HG03354 (cell line): ENCODE measurements at regions not wholly inside any gene's neighbourhood (a gene's known extent, or its start where the extent isn't known, plus 50 kb on each side); places are given as distances from the start of the nearest gene placed in this dataset.

Experiments used
- ATAC-seq: cut with Tn5 transposase; IDR thresholded peaks from one replicate; pipeline ENCODE4 v1.9.1; 2021; ENCODE audit warnings: mild to moderate bottlenecking; ENCODE audit not compliant: unreplicated experiment, poor library complexity, severe bottlenecking

DNA sequence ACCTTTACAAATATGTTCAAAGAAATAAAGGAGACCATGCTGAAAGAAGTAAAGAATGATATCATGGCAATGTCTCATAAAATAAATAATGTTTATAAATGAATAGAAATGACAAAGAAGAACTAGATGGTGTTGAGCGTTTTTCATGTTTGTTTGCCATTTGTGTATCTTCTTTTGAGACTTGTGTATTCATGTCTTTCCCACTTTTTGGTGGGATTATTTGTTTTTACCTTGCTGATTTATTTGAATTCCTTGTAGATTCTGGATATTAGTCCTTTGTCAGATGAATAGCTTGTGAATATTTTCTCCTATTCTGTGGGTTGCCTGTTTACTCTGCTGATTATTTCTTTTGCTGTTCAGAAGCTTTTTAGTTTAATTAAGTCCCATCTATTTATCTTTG lies 732.4 kb downstream of the FAT4 start:
- ATAC-seq = no peak

DNA sequence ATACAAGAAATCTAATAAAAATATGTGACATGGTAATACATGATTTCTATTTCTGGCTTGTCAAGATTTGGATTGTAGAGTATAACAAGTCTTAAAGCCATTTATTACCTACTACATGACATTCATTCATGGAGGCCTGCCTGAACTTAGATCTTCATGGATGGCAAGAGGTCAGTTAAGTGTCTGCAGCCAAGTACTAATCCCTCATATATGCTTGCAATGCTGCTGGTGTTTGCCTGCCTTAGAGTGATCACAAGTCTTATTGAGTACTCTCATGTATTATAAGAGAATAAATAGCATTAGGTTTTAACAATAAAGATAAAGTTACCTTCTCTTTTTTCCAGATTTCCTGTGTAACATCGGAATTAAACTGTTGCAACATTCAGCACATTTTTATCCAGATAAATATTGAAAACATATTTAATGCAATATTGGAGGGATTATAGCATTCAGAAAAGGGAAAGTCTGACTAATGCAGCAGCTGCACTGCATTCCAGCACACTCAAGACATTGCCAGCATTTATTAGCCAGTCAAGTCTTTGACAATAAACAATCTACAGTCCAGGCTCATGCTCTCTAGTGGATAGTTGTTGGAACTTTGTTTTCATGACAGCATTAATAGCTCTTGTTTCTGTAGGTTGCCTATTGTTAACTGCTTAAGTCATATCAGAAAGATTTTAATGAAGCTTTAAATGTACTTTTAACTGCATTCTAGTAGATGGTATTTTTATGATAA lies 737.1 kb downstream of the FAT4 start:
- no peak for ATAC-seq

DNA sequence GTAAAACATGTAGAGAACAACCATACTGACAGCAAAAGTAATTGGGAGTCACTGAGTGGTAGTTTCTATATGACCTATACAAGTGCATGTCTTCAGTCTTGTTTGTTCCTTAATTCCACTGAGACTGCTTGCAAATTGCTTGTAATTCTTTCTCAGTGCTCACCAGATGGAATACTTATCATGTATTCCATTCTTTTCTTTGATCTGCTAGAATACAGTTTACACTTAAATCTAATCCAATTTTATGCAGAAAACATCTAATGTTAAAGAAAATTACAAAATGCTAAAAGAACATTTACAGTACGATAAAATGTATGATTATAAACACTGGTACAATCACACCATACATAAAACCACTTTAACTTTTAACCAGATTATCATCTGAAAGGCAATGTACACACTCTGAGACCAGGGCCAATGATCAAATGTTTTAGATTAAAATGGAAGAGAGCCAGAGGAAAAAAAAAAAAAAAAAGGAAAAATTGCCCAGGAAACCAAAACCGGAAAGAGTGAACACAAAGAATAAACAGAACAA lies 741.4 kb downstream of the FAT4 start:
- ATAC-seq = no peak

DNA sequence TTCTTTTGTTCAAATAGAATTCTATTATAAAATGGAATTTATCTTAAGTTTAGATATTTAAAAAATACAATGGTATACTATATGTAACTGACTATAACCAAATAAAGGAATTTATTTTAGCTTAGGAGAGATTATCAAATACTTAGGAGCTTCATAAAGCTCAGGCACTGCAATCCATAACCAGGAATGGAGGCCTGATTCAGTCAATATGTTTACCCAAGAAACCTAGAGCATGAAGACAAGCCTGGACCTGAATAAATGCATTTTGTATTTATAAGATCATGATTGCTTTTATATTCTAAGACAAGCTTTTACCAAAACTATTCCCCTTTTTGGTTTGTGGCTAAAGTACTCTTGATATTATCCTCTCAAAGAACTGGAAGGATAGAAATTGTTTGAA lies 742.6 kb downstream of the FAT4 start:
- ATAC-seq = no peak

DNA sequence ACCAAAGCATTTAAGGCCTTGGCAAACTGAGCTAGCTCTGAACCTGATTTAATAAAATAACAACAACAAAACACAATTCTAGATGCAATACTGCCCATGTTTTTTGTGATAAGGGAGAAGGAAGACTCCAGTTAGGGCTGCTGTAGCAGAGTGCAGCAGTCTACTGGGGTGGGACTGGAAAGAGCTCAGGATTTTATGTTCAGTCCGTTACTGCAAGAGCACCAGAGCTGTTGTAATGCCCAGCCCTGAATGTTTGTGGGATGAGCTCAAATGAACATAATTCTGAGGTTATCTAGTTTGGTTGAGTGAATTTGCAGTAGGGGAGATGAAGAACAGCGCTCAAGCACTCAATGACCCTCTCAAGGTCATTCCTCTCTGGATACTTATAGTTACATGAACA lies 743.8 kb downstream of the FAT4 start:
- ATAC-seq = no peak

DNA sequence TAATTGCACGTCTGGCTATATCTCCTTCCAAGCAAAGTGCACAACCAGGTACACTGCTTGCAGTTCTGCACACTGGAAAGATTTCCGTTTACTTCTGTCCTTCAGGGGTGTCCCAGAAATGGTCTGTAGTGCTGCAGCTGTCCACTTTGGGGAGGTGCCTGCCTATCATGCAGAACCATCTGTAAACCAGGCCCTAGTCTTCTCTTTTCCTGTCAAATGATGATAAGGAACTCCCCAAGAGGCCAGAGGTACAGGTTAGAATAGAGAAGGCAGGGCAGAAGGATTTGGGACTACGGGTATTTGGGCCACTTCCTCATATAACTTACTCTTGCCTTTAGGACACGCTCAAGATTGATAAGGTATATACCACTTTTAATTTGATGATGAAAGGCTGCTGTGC lies 746.9 kb downstream of the FAT4 start:
- no peak for ATAC-seq

DNA sequence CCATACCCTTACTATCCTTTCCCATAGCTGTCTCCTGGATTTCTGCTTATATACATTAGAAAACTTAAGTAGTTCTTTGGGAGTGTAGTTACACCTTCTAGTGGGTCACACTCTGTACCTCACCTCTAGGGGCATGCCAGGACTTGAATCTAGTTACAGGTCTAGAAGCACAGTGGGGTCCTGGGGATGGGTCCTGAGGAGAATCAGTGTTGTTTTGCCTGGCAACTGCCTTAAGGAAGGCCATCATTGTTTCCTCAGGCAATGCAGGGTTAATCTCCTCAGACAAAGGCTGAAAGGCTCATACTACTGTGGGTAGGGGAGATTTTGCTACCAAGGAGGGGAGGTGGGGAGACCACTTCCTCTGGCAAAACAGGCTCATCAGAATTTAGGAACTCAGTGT lies 750.3 kb downstream of the FAT4 start:
- ATAC-seq = no peak

DNA sequence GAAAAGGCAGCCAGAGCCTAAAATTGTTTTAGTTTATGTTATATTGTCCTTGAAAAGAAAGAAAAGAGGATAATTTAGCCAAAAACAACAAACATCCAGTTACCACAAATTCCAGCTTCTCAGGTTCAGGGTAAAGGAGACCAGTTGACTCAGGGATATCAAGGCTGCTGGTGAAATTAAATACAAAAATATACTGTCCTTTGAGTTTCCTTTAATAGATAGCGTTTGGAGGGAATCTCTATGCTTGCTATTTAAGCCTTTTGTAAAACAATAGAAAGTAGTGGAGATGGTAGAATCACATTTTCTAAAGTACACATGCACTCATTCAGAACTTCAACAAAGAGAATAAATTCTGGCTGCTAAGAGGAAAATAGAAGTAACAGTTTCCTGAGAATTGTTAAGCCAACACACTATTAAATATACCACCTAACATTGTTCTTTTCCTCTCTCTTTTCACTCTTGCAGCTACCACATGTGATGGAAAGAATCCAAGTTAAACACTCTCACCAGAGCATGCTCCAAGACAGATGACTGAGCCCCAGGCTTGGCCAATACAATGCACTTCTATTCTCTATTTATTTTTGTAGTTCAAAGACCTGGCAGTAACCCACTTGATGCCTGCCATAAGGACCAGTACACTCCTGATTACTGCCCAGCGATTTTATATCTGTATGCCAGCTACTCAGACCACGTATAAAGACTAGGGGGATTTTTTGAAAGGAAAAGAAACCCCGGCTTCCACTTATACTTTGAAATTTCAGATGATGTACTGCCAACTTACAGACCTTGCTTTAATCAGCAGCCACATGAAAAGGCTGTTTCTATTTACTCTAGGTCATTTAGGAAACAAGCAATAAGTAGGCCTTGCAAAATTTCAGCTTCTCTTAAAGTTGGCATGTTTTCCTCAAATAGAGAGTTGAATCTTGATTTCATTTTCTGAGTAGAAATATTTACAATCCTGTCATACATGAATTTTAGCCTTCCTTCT lies 756.9 kb downstream of the FAT4 start:
- no peak for ATAC-seq

DNA sequence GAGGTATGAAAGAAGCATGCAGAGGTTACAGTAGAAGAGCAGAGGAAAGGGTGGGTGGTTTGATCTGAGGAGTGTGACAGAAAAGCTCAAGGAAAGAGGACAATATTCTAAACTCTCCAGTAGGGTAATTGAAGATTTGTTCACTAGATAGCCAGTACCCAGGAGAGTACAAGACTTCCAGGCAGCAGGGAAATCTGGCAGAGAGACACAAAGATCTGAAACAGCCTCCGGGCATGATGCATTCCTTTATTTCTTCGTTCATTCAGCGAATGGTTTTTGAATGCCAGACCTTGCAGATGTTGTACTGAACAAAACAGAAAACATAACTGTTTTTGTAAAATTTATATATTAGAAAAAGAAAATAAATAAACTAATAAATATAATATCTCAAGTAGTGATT lies 766.6 kb downstream of the FAT4 start:
- ATAC-seq = no peak

DNA sequence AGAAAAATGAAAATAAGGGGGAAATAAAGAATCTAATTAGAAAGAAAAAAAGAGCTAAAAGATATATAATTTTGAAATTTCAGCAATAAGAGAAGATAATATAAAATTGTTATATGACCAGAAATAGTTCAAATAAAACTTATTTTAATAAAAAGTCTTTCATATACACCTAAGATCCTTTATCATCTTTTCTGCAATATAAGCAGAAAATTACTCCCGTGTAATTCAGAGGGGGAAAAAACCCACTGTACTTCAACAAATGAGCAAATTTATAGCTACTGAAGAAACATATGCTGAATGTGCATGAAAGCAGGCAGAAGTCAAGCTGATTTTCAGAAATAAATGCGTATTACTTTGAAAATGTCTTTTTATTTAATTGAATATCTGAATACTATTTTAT lies 771.3 kb downstream of the FAT4 start:
- no peak for ATAC-seq

DNA sequence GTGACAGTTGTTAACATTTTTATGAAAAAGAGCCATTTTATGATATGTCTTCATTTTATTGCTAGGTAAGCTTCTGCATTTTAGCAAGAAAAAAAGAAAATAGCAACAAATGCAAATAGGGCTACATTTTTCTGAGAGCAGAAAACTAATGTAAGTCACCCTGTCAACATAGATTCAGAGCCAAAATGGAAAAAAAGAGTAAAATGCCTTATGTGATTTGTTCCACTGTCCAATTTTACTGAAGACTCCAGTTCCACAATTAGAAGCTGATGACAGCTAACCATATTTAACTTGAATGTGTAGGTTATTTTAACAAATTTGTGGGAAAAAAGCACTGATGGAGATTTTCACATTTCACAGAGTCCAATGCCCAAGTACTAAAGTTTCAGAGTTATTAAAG lies 772.3 kb downstream of the FAT4 start:
- ATAC-seq = no peak

DNA sequence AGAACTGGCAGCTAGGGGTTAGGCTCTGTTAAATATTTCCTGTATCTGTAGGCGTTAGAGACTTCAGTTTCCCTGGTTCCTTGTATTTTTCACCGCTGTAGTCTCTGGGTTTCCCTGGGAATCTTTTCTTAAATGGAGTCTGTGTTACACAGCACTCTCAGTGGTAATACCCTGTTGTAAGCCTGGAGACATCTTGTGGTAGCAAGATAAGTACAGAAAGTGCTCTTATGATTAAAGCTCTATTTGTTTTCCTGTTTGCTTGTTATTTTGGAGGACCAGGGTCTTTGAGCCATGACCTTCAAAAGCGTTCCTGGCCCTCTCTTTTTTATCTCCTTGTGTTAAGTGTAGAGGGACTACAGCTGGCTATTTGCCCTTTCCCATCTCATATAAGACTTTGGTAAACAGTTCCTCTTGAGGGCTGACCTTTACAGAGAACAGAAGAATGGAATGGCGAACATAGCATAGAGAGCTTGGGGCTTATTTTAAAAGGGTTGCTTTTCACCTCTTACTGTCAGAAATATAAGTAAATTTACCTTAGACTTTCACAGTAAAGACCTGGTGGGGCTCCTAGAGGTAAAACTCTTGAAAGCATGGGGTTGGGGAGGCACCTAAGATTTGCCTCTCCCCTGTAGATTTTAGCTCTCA lies 782.5 kb downstream of the FAT4 start:
- ATAC-seq = no peak

DNA sequence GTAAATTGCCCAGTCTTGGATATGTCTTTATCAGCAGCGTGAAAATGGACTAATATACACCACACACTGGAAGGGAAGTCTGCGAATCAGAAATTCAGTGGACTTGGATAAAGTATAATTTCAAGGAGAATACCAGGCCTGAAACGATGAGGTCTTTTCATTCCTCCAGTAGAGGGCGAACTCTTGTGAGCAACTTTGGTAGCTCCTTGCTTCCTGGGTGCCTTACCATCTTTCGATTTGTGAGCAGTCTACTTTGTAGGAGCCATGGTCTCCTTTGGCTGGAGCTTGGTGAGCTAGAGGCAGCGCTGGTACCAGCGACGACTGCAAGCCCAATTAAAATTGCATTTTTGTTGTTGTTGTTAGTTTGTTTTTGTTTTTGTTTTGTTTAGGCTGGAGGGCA lies 791.9 kb downstream of the FAT4 start:
- no peak for ATAC-seq

DNA sequence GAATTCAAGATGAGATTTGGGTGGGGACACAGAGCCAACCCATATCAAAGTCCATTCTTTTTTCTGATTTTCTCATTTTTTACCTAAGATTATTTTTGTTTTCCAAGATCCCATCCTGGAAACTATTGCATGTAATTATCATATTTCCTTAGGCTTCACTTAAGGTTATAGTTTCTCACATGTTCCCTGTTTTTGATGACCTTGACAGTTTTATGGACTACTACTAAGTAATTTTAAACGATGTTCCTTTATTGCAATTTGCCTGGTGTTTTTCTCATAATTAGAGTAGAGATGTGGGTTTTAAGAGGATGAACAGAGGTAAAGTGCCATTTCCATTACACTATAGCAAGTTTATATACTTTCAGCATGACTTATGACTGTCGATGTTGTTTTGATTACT lies 795.1 kb downstream of the FAT4 start:
- no peak for ATAC-seq

DNA sequence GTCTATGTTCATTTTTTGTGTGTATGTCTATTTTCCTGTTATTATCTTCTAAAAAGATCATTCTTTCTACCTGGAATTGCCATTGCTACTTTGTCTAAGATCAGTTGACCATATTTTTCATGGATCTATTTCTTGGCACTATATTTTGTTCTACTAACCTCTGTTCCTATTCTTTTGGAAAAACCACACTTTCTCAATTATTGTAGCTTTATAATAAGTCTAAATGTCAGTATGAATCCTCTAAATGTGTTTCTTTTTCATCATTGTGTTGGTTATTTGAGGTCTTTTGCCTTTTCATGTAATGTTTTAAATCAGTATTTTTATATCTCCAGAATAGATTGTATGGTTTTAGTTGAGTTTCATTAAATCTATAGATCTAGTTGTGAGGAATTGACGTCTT lies 798.3 kb downstream of the FAT4 start:
- no peak for ATAC-seq

DNA sequence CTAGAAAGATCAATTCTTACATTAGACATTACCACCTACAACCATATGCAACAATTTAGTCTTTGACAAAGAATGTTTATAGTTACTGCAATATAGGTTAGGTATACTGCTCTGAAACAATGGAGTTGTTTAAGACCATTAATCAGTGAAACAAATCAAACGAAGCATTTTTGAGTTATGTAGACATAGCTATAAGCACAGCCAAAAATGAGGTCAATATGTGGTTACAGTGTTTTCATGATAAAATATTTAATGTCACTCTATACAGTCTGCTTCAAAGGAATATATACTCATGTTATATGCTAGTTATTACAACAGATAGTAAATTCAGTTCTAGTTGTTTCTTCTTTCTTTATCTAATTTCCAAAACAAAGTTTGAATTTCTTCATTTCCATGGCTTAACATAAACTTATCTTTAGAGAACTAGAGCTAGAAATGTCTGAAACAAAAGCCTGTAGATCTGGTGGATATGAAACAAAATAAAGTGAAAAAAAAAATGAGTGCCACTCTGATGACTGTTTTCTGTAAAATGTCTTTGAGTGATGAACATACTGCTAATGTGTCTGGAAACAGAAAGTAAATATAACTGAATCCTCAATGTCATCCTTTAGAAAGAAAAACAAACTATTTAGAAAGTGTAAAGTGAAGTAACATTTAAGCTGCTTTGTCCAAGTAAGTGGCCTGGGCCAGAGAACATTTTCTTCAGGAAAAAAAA lies 809.0 kb downstream of the FAT4 start:
- no peak for ATAC-seq

DNA sequence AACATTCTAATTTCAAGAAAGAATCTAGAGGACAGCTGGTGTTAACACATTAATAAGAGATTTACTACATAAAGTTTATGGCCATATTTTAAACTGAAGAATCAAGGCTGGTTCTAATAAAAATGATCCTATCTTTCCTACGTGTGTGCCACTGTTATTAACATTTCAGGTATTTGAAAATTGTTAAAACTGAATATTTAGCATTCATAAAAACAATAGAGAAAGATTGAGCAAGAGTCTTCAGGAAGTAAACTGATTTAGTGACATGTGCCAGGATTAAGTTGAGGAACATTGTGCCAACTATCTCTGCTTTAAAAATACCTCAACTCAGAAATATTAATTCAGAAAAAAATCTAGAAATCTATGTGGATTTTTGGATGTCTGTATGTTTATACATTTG lies 810.1 kb downstream of the FAT4 start:
- no peak for ATAC-seq

DNA sequence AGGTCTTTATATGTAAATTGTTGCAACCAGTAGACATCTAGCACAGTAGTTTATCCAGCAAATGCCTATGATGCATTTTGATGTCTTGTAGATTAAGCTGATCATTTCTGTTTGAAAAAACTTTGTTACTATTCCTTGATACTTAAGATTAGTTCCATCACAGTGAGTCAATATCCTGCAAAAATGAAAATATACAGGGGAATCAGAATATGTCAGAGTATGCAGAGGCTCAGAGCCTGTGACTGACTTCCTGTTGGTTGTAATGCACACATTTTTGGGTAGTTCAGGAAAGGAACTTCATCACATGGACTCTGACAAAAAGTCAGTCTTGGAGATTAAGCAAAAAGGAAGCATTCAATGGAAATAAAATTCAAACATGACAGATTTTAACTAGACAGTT lies 815.5 kb downstream of the FAT4 start:
- ATAC-seq = no peak

DNA sequence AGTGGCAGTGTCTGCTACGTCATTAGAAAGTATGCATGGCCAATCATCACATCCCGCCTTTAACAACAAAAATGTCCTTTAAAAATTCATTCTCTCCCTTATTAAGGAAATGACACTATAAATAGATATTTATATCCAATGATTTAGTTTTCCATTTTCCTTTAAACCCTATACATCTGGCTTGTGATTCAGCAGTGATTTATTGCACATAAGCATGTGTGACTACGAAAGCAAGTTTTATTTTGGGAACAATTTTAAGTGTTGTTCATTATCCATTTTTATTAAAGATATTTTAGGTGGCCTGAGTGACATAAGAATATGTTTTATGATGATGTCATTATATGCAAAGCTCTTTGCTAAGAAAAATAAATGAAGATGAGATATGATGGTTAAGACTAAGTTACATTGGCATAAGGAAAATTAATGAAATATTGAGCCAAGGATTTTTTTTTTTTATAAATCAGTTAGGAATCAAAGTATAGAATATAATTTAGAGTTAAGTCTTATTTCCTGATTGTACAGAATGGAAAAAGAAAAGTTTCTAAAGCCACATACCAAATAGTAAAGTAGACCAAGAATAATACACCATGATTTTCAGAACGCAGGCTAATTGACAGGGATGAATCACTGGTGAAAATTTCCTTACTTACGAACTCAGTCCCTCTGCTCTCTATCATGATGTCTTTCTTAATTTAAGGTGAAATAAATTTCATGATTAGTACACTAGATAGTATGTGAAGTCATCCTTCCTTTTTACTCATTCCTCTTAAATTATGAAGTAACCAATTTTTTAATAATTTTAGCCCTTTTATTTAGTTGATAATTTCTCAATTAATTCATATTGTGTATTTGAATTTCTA lies 822.4 kb downstream of the FAT4 start:
- ATAC-seq = no peak
